ENCODE measurements at regions not wholly inside any gene's neighbourhood (a gene's known extent, or its start where the extent isn't known, plus 50 kb on each side); places are given as distances from the start of the nearest gene placed in this dataset.

DNA sequence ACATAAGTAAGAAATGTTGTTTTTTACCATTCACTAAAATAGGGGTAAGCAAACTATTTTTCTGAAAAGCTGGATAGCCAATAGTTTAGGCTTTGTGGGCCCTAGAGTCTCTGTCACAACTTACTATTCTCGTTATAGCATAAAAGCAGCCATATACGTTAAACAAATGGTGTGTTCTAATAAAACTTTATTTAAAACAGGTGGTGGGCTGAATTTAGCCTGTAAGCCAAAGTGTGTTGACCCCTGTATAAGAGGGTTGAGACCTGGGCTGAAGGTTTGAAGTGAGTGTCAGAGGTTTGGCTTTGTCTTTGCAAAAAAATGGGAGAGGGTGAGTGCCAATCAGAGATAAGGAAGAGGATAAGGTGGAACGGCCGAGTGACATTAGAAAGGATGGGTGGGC lies 197.2 kb downstream of the RNF144B start:
- no peak for ATAC-seq (ENCODE audit: low read depth)
- H3K27me3 ChIP-seq (ENCODE audit: insufficient read depth, poor library complexity, severe bottlenecking) = no peaks in the 10 kb centered on the region
- H3K9me3 ChIP-seq (ENCODE audit: severe bottlenecking) = no peaks in the 10 kb centered on the region
- no peak overlapping the region for H3K4me3 ChIP-seq (ENCODE audit: severe bottlenecking)
- H3K4me1 ChIP-seq (ENCODE audit: insufficient read depth, poor library complexity, severe bottlenecking) = no peaks in the 10 kb centered on the region
- no peaks in the 10 kb centered on the region for H3K36me3 ChIP-seq (ENCODE audit: low read depth)
- no peak overlapping the region for H3K27ac ChIP-seq (ENCODE audit: poor library complexity, severe bottlenecking)
- TF ChIP-seq, protein P1, sequence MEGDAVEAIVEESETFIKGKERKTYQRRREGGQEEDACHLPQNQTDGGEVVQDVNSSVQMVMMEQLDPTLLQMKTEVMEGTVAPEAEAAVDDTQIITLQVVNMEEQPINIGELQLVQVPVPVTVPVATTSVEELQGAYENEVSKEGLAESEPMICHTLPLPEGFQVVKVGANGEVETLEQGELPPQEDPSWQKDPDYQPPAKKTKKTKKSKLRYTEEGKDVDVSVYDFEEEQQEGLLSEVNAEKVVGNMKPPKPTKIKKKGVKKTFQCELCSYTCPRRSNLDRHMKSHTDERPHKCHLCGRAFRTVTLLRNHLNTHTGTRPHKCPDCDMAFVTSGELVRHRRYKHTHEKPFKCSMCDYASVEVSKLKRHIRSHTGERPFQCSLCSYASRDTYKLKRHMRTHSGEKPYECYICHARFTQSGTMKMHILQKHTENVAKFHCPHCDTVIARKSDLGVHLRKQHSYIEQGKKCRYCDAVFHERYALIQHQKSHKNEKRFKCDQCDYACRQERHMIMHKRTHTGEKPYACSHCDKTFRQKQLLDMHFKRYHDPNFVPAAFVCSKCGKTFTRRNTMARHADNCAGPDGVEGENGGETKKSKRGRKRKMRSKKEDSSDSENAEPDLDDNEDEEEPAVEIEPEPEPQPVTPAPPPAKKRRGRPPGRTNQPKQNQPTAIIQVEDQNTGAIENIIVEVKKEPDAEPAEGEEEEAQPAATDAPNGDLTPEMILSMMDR (IDR thresholded peaks at IDR 0.05; ENCODE audit: poor library complexity, severe bottlenecking) = no peak
- DNase-seq (ENCODE audit: low spot score) = no peak

DNA sequence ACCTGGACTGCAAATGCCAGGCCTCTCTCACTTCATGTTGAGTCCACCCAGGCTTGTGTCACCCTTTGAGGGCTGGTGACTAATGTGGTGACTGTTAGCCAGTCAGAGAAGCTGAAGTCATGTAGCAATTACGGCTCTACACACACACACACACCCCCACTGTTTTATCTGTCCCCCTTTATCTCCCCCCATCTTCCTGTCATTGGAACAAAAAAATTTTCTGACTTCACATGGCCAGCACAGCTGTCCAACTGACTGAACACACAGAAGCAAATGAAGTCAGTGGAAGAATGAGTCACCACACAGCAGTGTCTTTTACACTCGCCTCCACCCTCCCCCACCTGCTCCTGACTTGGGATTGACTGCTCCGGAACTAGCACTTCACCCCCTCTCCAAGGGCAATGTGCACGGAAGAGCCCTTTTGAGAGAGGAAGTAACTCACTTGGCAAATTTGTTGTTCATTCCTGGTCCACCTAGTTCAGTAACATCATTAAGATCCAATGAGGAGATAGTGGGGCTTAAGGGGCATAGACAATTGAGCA lies 198.0 kb downstream of the RNF144B start:
- Histone ChIP-seq H3K27ac (ENCODE audit: poor library complexity, severe bottlenecking) (no peak overlapping the region), H3K36me3 (ENCODE audit: low read depth) (no peaks in the 10 kb centered on the region), H3K27me3 (ENCODE audit: insufficient read depth, poor library complexity, severe bottlenecking) (peaks cover 4% of the 10 kb centered on the region), H3K9me3 (ENCODE audit: severe bottlenecking) (no peaks in the 10 kb centered on the region), H3K4me1 (ENCODE audit: insufficient read depth, poor library complexity, severe bottlenecking) (no peaks in the 10 kb centered on the region), H3K4me3 (ENCODE audit: severe bottlenecking) (no peak overlapping the region)
- DNase-seq (ENCODE audit: low spot score) = no peak
- TF ChIP-seq, protein P1 (IDR thresholded peaks at IDR 0.05; ENCODE audit: poor library complexity, severe bottlenecking) = no peak
- ATAC-seq (ENCODE audit: low read depth) = peak; percentile 74

DNA sequence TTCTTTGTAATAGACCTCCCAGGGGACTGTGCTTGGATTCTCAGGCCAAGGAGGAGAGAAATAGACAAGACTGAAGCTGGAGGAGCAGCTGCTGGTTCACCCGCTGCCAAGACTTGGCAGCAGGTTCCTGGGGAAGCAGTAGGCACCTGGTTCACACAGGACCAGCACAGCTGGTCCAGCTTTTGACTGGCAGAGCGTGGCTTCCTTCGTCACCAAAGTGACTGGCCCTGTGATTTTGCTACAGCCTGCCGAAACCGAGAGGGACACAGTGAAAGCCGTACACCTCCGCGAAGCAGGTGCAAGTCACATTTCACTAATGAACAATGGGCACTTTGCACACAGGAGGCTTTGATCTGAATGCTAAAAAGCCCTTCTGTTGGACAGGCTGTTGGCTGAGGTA lies 199.0 kb downstream of the RNF144B start:
- no peak for DNase-seq (ENCODE audit: low spot score)
- Histone ChIP-seq H3K27ac (ENCODE audit: poor library complexity, severe bottlenecking) (no peak overlapping the region), H3K4me3 (ENCODE audit: severe bottlenecking) (no peak overlapping the region)

DNA sequence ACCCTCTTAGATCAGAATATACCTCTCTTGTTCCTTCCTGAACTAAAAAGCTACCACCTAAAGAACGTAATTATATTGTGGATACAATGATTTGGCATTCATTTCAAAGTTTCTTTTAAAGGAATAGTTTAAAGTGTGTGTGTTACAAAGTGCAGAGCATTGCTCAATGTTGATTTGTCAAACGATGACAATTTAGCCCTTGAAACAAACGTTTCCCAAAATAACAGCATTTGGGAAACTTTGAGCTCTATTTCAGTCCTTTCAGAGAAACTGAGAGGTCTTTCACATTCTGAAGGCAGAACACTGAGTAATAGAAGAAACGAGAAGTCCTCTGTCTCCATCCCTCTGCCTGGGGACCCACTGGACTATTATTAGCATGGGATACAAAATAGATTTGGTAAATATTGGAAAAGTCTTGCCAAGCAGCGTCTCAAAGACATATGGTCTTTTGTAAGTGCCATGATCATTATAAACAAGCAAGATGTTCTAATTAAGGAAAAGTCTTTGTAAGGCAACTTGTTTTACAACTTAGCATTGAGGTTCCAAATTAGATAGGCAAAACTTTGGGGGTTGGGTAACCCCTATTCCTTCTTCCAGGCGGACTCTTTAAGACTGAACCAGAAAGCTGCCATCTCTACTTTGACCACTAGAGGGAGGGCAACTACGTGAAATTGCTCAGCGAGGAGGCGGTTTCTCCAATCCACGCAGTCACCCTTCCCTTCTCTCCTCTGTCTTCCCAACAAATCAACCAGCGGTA lies 208.8 kb downstream of the RNF144B start:
- Histone ChIP-seq H3K27ac (ENCODE audit: poor library complexity, severe bottlenecking) (no peak overlapping the region), H3K4me3 (ENCODE audit: severe bottlenecking) (no peak overlapping the region), H3K4me1 (ENCODE audit: insufficient read depth, poor library complexity, severe bottlenecking) (no peaks in the 10 kb centered on the region), H3K9me3 (ENCODE audit: severe bottlenecking) (no peaks in the 10 kb centered on the region), H3K27me3 (ENCODE audit: insufficient read depth, poor library complexity, severe bottlenecking) (no peaks in the 10 kb centered on the region), H3K36me3 (ENCODE audit: low read depth) (no peaks in the 10 kb centered on the region)
- peak; percentile 81 for ATAC-seq (ENCODE audit: low read depth)
- DNase-seq (ENCODE audit: low spot score) = no peak
- TF ChIP-seq, protein P1 (IDR thresholded peaks at IDR 0.05; ENCODE audit: poor library complexity, severe bottlenecking) = peak; percentile 93

More for the DNA sequence above, 199.0 kb downstream of the RNF144B start:
- Histone ChIP-seq H3K9me3 (ENCODE audit: severe bottlenecking) (no peaks in the 10 kb centered on the region), H3K36me3 (ENCODE audit: low read depth) (no peaks in the 10 kb centered on the region), H3K4me1 (ENCODE audit: insufficient read depth, poor library complexity, severe bottlenecking) (no peaks in the 10 kb centered on the region), H3K27me3 (ENCODE audit: insufficient read depth, poor library complexity, severe bottlenecking) (peaks cover 7% of the 10 kb centered on the region)
- TF ChIP-seq, protein P1 (IDR thresholded peaks at IDR 0.05; ENCODE audit: poor library complexity, severe bottlenecking) = no peak
- ATAC-seq (ENCODE audit: low read depth) = no peak

DNA sequence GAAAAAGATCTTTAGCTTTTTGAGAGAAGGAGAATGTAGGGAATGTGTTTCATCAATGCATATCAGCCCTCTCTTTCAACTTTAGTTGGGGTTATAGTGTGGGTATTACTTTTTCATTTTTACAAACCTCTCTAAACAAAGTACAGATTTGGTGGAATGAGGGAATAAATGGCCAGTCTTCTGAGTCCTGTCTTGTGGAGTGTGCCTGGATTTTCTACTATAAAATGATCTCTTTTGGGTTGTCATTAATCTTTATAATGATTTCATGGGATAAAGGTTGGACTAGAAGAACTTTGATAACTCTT lies 209.3 kb downstream of the RNF144B start:
- no peak for DNase-seq (ENCODE audit: low spot score)
- H3K4me1 ChIP-seq (ENCODE audit: insufficient read depth, poor library complexity, severe bottlenecking) = no peaks in the 10 kb centered on the region
- no peaks in the 10 kb centered on the region for H3K9me3 ChIP-seq (ENCODE audit: severe bottlenecking)
- TF ChIP-seq, protein P1 (IDR thresholded peaks at IDR 0.05; ENCODE audit: poor library complexity, severe bottlenecking) = peak; percentile 76
- ATAC-seq (ENCODE audit: low read depth) = peak; percentile 12; the same call in 1 of the 3 replicates
- no peak overlapping the region for H3K27ac ChIP-seq (ENCODE audit: poor library complexity, severe bottlenecking)
- H3K36me3 ChIP-seq (ENCODE audit: low read depth) = no peaks in the 10 kb centered on the region
- H3K27me3 ChIP-seq (ENCODE audit: insufficient read depth, poor library complexity, severe bottlenecking) = no peaks in the 10 kb centered on the region
- no peak overlapping the region for H3K4me3 ChIP-seq (ENCODE audit: severe bottlenecking)

All from RWPE2 (cell line).